ENCODE measurements at regions not wholly inside any gene's neighbourhood (a gene's known extent, or its start where the extent isn't known, plus 50 kb on each side); places are given as distances from the start of the nearest gene placed in this dataset.

DNA sequence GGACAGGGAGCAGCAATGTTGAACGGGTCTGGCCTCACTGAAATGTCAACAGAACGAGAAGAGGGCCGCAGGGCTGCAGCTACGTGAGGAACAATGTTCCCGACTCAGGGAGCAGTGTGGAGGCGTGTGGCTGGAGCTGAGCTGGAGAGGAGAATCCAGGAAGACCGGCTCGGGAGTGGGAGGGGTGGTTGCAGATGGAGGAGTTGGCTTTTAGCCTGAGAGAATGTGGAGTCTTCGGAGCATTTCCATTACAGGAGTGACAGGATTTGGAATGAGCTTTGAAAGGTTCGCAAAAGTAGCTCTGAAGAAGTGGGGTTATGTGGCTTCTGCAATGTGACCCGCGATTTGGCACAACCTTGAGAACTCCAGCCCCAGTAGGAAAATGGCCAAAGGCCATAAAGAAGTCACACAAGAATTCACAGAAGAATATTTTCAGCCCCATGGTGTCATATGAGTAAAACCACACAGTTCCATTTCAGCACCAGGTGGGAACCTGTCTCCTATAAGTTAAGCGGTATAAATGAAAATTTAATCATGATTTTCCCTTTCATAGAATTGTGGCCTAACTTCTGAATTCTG lies 78.8 kb upstream of the NSMCE3 start:
- no peaks in the 10 kb centered on the region for H3K4me1 Mint-ChIP-seq
- no peaks in the 10 kb centered on the region for H3K27me3 Mint-ChIP-seq
- no peak for ATAC-seq
- H3K9me3 Mint-ChIP-seq = no peaks in the 10 kb centered on the region
- H3K4me3 Mint-ChIP-seq = no peak overlapping the region
- DNase-seq = no peak
- H3K27ac Mint-ChIP-seq = no peak overlapping the region

DNA sequence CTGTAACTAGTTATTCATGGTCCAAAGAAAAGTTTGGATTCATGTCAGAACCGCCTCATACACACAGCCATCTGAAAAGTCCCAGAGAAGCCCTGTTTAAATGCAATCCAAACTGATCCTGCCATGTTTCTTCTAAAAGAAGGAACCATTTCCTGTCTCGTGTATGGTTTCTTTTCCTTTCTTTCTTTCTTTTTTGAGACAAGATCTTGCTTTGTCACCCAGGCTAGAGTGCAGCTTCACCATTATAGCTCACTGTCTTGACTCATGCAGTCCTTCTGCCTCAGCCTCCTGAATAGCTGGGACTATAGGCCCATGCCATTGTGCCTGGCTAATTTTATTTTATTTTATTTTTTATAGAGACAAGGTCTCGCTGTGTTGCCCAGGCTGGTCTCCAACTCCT lies 77.4 kb upstream of the NSMCE3 start:
- no peaks in the 10 kb centered on the region for H3K9me3 Mint-ChIP-seq
- H3K27ac Mint-ChIP-seq = no peak overlapping the region
- ATAC-seq = no peak
- H3K4me1 Mint-ChIP-seq = no peaks in the 10 kb centered on the region
- no peaks in the 10 kb centered on the region for H3K27me3 Mint-ChIP-seq
- no peak for DNase-seq
- H3K4me3 Mint-ChIP-seq = no peak overlapping the region

DNA sequence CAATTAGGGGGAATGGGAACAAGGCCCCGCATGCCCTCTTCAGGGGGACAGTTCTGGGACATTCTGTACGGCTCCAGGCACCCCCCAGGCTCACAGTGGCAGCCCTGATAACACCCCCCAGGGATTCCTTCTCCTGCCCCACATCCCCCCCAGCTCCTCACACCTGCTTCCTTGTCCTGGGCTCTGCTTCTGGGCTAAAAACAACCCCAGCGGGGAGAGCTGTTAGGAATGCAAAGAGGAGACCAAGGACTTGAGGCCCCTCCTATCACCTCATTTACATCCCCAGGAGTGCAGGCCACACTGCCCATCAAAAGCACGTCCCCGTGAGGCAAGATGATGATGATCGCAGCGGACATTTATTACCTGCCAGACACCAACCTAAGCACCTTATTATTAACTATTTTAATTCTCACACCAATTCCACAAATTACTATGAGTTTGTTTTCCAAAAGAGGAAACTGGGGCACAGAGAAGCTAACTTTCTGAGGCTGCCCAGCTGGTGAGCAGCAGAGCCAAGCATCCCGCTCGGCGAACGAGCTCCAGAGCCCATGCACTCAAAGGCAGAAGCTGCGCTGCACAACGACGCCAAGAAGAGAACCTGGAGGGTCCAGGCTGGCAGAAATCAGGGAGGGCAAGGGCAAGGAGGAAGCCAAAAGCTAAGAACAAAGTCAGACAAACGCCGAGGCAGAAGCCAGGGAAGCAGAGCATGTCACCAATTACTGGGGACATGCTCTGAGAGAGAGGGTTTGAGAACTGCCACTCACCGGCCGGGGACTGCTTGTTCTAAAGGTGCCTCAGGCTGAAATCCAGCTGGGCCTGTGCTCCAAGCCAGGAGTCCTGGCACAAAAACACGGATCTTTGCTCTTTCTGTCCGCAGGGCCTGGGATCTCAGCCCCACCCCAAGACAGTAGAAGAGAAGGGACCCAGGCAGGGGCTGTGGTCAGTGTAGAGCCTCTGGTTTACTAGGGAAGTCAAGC lies 76.2 kb upstream of the NSMCE3 start:
- Mint-ChIP-seq H3K9me3 (no peaks in the 10 kb centered on the region), H3K4me1 (no peaks in the 10 kb centered on the region), H3K27ac (no peak overlapping the region), H3K27me3 (no peaks in the 10 kb centered on the region), H3K4me3 (no peak overlapping the region)
- DNase-seq (no peak), ATAC-seq (no peak)

- no peak for ATAC-seq
- H3K9me3 Mint-ChIP-seq = no peaks in the 10 kb centered on the region
- H3K27me3 Mint-ChIP-seq = no peaks in the 10 kb centered on the region
- no peak overlapping the region for H3K4me3 Mint-ChIP-seq
- H3K27ac Mint-ChIP-seq = no peak overlapping the region
- H3K4me1 Mint-ChIP-seq = no peaks in the 10 kb centered on the region
- no peak for DNase-seq
Measured at GRCh38 chr15:29344474-29344873, 74.9 kb upstream of the NSMCE3 start.

DNA sequence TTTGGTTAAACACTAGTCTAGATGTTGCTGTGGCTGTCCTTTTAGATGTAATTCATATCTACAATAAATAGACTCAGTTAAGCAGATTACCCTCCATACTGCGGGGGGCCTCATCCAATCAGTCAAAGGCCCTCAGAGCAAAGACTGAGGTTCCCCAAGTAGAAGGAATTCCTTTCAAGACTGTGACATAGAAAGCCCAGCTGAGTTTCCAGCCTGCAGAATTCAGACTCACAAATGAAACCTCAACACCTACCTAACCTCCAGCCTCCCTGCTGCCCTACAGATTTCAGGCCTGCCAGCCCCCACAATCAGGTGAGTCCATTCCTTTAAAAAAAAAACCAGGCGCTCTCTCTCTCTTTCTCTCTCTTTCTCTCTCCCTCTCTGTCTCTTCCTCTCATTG lies 73.6 kb upstream of the NSMCE3 start:
- Mint-ChIP-seq H3K4me1 (no peaks in the 10 kb centered on the region), H3K27me3 (no peaks in the 10 kb centered on the region), H3K9me3 (no peaks in the 10 kb centered on the region), H3K27ac (no peak overlapping the region), H3K4me3 (no peak overlapping the region)
- DNase-seq (no peak), ATAC-seq (no peak)

DNA sequence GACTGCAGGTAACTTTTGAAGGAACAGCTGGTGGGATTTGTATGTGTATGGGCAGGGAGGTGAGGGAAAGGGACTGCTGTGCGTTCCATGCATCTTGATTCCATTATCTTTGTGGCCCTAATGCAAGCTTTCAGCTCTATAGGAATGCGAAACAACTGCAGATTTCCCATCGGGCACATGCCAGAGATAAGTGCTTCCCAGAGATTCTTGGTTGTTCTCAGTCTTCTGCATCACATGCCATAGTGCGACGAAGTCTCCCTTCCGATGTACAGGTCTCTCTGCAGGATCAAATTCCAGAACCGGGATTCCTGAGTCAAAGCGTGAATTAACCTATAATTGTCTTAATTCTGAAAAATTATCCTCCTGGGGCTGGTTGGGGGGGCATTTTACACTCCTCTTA lies 72.6 kb upstream of the NSMCE3 start:
- no peaks in the 10 kb centered on the region for H3K9me3 Mint-ChIP-seq
- H3K4me1 Mint-ChIP-seq = no peaks in the 10 kb centered on the region
- no peak for DNase-seq
- H3K27ac Mint-ChIP-seq = no peak overlapping the region
- ATAC-seq = no peak
- H3K27me3 Mint-ChIP-seq = no peaks in the 10 kb centered on the region
- H3K4me3 Mint-ChIP-seq = no peak overlapping the region

DNA sequence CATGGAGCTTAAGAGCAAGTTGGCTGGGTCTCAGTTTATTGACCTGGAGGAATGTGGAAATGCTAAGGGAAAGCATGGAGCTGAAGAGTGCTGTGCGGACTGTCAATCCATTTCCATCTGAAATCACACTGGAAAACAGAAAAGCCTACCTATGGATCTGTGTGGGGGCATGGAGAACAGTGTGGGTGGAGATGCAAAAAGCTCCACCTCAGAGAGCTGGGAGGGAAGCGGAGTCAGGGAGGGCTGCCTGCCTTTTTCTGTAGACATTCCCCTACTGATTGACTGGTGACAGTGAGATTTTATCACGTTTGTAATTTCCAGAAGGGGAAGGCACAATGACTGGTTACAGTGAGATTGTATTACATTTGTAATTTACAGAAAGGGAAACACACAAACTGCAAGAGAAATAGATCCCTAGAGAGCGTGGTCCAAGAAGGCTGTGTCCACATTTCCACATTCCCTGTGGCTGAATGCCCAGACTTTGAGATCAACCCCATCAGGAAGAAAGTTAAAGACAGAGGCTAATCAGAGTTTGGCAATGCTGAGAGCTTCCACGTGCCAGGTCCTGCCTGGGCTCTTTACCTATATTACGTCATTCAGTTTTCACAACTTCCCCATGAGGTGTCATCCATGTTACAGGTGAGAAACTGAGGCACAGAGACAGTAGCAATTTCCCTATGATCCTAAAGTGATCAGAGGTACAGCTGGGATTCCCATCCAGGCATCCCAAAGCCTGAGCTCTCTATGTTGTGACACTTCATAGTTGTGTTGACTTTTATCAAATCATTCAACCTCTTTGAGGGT lies 67.7 kb upstream of the NSMCE3 start:
- H3K27me3 Mint-ChIP-seq = no peaks in the 10 kb centered on the region
- peak overlapping the region in 1 of 2 donors; percentile 75 for H3K27ac Mint-ChIP-seq
- H3K4me1 Mint-ChIP-seq = no peaks in the 10 kb centered on the region
- H3K9me3 Mint-ChIP-seq = no peaks in the 10 kb centered on the region
- ATAC-seq (no peak), DNase-seq (no peak)
- no peak overlapping the region for H3K4me3 Mint-ChIP-seq

DNA sequence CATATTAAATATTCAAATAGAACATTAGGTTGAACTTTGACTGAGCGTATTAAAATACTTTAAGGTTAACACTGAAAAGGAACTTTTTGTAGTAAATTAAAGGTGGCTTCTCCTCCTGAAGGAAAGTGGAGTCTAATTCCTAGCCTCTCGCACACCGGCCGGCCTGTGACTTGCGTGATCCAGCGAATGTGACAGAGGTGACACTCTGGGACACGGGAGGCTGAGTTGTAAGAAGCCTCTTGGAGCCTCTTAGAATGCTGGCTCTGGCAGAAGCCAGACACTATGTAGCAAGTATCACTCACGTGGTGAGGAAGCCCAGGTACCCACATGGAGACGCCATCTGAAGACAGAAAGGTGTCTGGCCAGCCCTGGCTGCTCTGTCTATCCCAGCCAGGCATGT lies 64.9 kb upstream of the NSMCE3 start:
- no peak overlapping the region for H3K4me3 Mint-ChIP-seq
- DNase-seq (no peak), ATAC-seq (no peak)
- no peaks in the 10 kb centered on the region for H3K9me3 Mint-ChIP-seq
- no peaks in the 10 kb centered on the region for H3K4me1 Mint-ChIP-seq
- H3K27ac Mint-ChIP-seq = no peak overlapping the region
- H3K27me3 Mint-ChIP-seq = peaks cover 11% of the 10 kb centered on the region

DNA sequence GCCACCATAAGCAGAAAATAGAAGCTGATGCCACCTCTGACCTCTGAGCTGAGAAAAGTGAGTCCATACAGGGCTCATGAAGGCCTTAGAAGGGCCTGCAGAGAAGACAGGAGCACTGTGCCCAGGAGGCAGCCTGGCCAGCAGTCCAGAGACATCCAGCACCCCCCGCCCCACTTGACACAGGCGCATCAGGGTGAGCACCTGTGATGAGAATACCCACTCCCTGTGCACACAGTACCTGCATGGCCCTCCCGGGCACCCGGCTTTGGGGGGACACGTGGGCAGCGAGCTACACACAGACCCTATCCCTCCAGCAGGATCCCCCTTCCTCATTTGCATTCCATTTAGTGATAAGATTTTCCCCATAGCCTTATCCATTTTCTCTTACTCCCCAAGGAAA lies 63.6 kb upstream of the NSMCE3 start:
- no peak for ATAC-seq
- no peaks in the 10 kb centered on the region for H3K9me3 Mint-ChIP-seq
- H3K4me1 Mint-ChIP-seq = no peaks in the 10 kb centered on the region
- H3K27ac Mint-ChIP-seq = no peak overlapping the region
- no peak overlapping the region for H3K4me3 Mint-ChIP-seq
- no peak for DNase-seq
- peaks cover 11% of the 10 kb centered on the region for H3K27me3 Mint-ChIP-seq

GRCh38 chr15:29331669-29332068 lies 62.0 kb upstream of the NSMCE3 start:
- Mint-ChIP-seq H3K4me3 (no peak overlapping the region), H3K4me1 (no peaks in the 10 kb centered on the region), H3K27me3 (peaks cover 11% of the 10 kb centered on the region), H3K9me3 (peaks cover 4 to 8% of the 10 kb centered on the region in 2 donors), H3K27ac (peak overlapping the region in 1 of 2 donors; percentile 65)
- ATAC-seq (no peak), DNase-seq (no peak)

DNA sequence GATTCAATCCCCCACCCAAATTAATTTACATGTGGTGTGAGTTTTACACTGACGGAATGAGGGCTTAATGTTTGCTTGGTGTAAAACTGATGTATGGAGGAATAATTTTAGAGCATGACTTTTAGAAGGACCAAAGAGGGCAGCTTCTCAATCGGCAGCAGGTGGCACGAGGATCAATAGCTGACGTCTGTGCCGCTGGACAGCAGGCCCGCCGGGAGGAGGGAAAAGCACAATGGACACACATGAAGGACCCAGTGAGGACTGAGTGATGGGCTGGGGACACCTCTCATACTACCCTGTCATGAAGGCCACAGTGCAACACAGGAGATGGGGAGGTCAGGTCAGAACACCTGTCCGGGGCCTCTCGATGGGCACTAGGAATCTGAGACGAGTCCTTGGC lies 61.4 kb upstream of the NSMCE3 start:
- Mint-ChIP-seq H3K27ac (no peak overlapping the region), H3K4me3 (no peak overlapping the region), H3K9me3 (peaks cover 6 to 12% of the 10 kb centered on the region in 2 donors), H3K4me1 (no peaks in the 10 kb centered on the region), H3K27me3 (peaks cover 11% of the 10 kb centered on the region)
- DNase-seq = no peak
- ATAC-seq = no peak

- ATAC-seq = no peak
- no peaks in the 10 kb centered on the region for H3K4me1 Mint-ChIP-seq
- no peak overlapping the region for H3K4me3 Mint-ChIP-seq
- H3K27ac Mint-ChIP-seq = no peak overlapping the region
- peaks cover 26 to 44% of the 10 kb centered on the region in 2 donors for H3K9me3 Mint-ChIP-seq
- H3K27me3 Mint-ChIP-seq = peaks cover 25% of the 10 kb centered on the region
- no peak for DNase-seq
Measured at GRCh38 chr15:29324746-29325145, 55.1 kb upstream of the NSMCE3 start.

GRCh38 chr15:29323557-29323956 lies 53.9 kb upstream of the NSMCE3 start:
- Mint-ChIP-seq H3K4me1 (no peaks in the 10 kb centered on the region), H3K4me3 (no peak overlapping the region), H3K9me3 (peaks cover 26 to 44% of the 10 kb centered on the region in 2 donors), H3K27ac (no peak overlapping the region), H3K27me3 (peaks cover 25% of the 10 kb centered on the region)
- ATAC-seq (no peak), DNase-seq (no peak)

GRCh38 chr15:29322415-29322814 lies 52.8 kb upstream of the NSMCE3 start:
- no peak overlapping the region for H3K4me3 Mint-ChIP-seq
- DNase-seq = no peak
- H3K27me3 Mint-ChIP-seq = peaks cover 25% of the 10 kb centered on the region
- no peaks in the 10 kb centered on the region for H3K4me1 Mint-ChIP-seq
- peaks cover 22 to 44% of the 10 kb centered on the region in 2 donors for H3K9me3 Mint-ChIP-seq
- no peak for ATAC-seq
- no peak overlapping the region for H3K27ac Mint-ChIP-seq

DNA sequence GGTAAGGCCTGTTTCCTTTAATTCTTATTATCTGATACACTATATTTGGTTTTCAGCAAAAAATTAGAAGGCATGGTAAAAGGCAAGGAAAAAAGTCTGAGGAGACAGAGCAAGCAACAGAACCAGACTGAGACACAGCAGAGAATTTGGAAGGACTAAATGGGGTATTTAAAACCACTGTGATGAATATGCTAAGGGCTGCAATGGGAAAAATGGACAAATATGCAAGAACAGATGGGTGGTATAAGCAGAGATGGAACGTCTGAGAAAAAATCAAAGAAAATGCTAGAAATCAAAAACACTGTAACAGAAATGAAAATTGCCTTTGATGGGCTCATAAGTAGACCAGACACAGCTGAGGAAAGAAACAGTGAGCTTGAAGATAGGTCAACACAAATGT lies 50.8 kb upstream of the NSMCE3 start:
- Mint-ChIP-seq H3K4me3 (no peak overlapping the region), H3K27me3 (peaks cover 25% of the 10 kb centered on the region), H3K4me1 (no peaks in the 10 kb centered on the region)

GRCh38 chr15:29319823-29320222 lies 50.2 kb upstream of the NSMCE3 start:
- Mint-ChIP-seq H3K9me3 (peaks cover 12 to 22% of the 10 kb centered on the region in 2 donors), H3K4me3 (no peak overlapping the region)
- no peak for ATAC-seq

More for the DNA sequence above, 50.8 kb upstream of the NSMCE3 start:
- DNase-seq = no peak
- Mint-ChIP-seq H3K9me3 (peaks cover 16 to 27% of the 10 kb centered on the region in 2 donors), H3K27ac (no peak overlapping the region)
- no peak for ATAC-seq

More at GRCh38 chr15:29319823-29320222, 50.2 kb upstream of the NSMCE3 start:
- H3K4me1 Mint-ChIP-seq = no peaks in the 10 kb centered on the region
- H3K27ac Mint-ChIP-seq = no peak overlapping the region
- no peak for DNase-seq
- H3K27me3 Mint-ChIP-seq = peaks cover 20% of the 10 kb centered on the region
